Motor neuron (in vitro differentiated cells): ENCODE measurements at regions not wholly inside any gene's neighbourhood (a gene's known extent, or its start where the extent isn't known, plus 50 kb on each side); places are given as distances from the start of the nearest gene placed in this dataset.

Experiments used
- ATAC-seq, 8 experiments: fragments of 200-7000 bp; cut with Tn5 transposase; replicated peaks in 6 of 8; 2 replicates each; pipeline ENCODE4 v1.8.0; 2021; ENCODE audit warnings: mild to moderate bottlenecking in 8 of 8, moderate library complexity in 8 of 8
- H3K27ac ChIP-seq, 2 donors: fragments of 250-450 bp; sonication (Bioruptor Pico); 2 replicates each; pipeline ENCODE4 v1.9.0; 2021; ENCODE audit warnings: antibody characterized with exemption in 2 of 2, mild to moderate bottlenecking in 2 of 2, moderate library complexity in 1 of 2
- H3K4me1 ChIP-seq, 2 donors: fragments of 250-450 bp; sonication (Bioruptor Pico); replicated peaks in 1 of 2; 2 replicates each; pipeline ENCODE4 v1.6.1; 2021; ENCODE audit warnings: antibody characterized with exemption in 2 of 2, mild to moderate bottlenecking in 2 of 2, moderate library complexity in 1 of 2
- H3K4me3 ChIP-seq, 5 donors: fragments of 250-450 bp; sonication (Bioruptor Pico); 2 replicates each; pipeline ENCODE4 v1.9.0; 2021; ENCODE audit warnings: antibody characterized with exemption in 5 of 5, mild to moderate bottlenecking in 5 of 5, moderate library complexity in 4 of 5
- WGBS, 10 experiments: fragments of 450-650 bp; shearing (Covaris generic); methylation state at CpG; one replicate each; pipeline ENCODE4 v1.0.0; 2022; 5-methylcytosine and 5-hydroxymethylcytosine counted together
- in situ Hi-C, 9 experiments: fragments of 400-800 bp; cut with MboI; loops; one replicate each; pipeline ENCODE4 v1.15.0; 2021; ENCODE audit warnings: low sequenced_read_pairs in 9 of 9, low pct_unique_long_range_greater_than_20kb in 2 of 9; ENCODE audit not compliant: unreplicated experiment in 9 of 9

- 0 to 100% (median 63%) methylated on average over 1 to 2 of the region's 2 CpGs; no CpG with 5 or more reads in 2 of the 10 experiments for WGBS, 10 experiments
- no peak overlapping the region for H3K4me3 ChIP-seq
- in situ Hi-C loops, result no loop called here
- no peaks in the 10 kb centered on the region for H3K4me1 ChIP-seq
- no peak overlapping the region for H3K27ac ChIP-seq
- ATAC-seq, result no peak
Observed at GRCh38 chr2:19846567-19846966, 55.2 kb downstream of the TTC32 start.

DNA sequence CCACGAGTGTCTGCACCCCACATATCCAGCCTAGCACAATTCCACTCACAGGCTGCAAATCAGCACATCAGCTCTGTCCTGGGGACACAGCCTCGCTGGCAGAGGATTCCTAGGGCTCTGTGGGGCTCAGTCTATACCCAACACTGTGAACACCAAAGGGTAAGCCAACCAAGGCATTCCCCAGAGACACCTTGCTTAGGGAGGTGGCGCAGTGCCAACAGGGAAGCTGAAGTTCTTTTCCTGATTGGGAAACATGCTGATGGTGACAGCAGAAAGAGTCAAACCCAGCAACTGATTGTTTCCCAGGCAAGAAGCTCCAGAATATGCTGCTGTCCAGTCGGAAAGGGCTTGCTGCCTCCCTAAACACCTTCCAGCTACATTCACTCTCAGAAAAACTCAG, 55.8 kb downstream of the TTC32 start:
- Histone ChIP-seq H3K4me3 (no peak overlapping the region), H3K27ac (no peak overlapping the region), H3K4me1 (no peaks in the 10 kb centered on the region)
- no peak for ATAC-seq
- in situ Hi-C loops, result no loop called here
- 0 to 100% (median 66%) methylated on average over 1 to 3 of the region's 4 CpGs; no CpG with 5 or more reads in 4 of the 10 experiments for WGBS, 10 experiments

DNA sequence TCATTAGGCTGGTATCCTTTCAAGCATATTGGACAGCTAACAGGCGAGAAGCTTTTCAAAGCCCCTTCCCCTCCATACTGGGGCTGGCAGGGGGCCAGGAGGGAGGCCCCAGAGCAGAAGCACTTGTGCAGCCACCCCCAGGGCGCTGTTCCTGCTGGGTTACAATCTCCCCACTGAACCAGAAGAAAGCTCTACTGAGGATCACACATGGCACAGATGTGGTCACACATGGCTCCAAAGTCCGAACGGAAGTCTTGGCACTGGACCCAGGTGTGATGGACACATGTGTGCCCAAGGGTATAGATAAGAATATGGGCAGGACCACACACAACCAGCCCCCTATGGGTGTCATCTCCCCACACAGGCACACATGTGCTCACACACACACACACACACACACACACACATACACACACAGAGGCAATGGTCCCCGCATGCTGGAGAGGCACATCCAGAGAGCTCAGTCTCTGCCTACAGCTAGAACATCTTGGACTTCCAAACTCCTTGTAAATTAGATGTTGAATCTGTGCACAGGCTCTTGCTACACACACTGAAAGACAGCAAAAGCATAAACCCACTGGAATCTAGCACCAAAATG, 56.4 kb downstream of the TTC32 start:
- WGBS, 10 experiments, result 0 to 100% (median 60%) methylated on average over 1 to 3 of the region's 5 CpGs; no CpG with 5 or more reads in 4 of the 10 experiments
- H3K27ac ChIP-seq, result no peak overlapping the region
- ATAC-seq, result no peak
- in situ Hi-C loops, result no loop called here
- H3K4me3 ChIP-seq, result no peak overlapping the region
- H3K4me1 ChIP-seq, result no peaks in the 10 kb centered on the region

DNA sequence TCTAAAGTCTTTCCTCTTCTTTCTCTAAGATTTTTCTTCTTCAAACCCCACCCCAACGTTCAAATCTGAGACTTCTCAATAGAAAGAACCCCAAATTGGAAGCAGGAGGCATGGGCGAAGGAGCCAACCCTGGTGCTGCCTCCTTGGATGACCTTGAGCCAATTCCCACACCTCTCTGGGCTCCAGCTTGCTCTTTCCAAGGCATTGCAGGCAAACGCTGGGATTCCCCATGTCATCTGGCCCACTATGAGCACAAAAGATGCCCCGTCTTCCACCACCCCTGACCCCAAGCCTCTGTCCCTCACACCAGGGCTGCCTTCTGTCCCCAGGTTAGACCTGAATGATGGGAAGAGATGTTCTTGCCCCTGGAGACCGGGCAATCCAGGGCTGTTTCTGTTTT, 57.0 kb downstream of the TTC32 start:
- WGBS, 10 experiments, result 0 to 83% (median 43%) methylated on average over 1 to 5 of the region's 5 CpGs; no CpG with 5 or more reads in 3 of the 10 experiments
- Histone ChIP-seq H3K4me1 (no peaks in the 10 kb centered on the region), H3K4me3 (no peak overlapping the region), H3K27ac (no peak overlapping the region)
- ATAC-seq, result no peak
- in situ Hi-C loops, result no loop called here

- H3K4me3 ChIP-seq, result no peak overlapping the region
- ATAC-seq, result no peak
- WGBS, 10 experiments, result 80 to 100% (median 88%) methylated on average over 1 to 2 of the region's 2 CpGs; no CpG with 5 or more reads in 4 of the 10 experiments
- no peak overlapping the region for H3K27ac ChIP-seq
- in situ Hi-C loops, result no loop called here
- no peaks in the 10 kb centered on the region for H3K4me1 ChIP-seq
Observed at GRCh38 chr2:19843992-19844515, 57.7 kb downstream of the TTC32 start.

DNA sequence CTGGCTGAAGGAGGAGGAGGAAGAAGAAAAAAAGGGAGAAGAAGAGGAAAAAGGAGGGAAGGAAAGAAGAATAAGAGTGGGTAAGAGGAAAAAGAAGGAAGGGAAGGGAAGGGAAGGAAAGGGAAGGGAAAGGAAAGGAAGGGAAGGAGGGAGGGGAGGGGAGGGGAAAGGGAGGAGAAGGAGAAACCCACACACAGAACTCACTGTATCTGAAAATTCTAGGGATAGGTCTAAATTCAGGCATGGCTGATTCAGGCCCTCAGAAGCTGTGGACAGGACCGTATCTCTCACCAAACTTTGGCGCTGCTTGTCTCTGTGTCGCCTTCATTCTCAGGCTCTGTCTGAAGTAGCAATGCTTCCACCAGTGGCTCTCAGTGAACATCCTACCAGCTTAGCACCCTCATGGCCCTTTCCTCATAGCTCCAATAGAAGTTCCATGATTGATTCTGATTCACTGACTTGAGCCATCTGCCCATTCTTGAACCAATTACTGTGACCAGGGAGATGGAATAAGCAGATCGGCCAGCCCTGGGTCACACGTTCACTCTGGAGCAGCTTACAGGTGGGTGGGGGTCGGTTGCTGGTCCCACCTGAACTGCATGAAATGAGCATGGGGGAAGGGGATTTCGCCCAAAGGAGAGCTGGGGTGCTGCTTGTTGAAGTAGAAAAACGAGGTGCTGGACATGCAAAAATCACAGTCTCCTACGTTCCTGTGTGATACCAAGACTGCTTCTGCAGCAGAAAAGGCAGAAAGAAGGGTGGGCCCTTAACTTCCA, 59.7 kb downstream of the TTC32 start:
- in situ Hi-C loops, result no loop called here
- no peak overlapping the region for H3K27ac ChIP-seq
- no peaks in the 10 kb centered on the region for H3K4me1 ChIP-seq
- WGBS, 10 experiments, result 20 to 100% (median 73%) methylated on average over 2 to 7 of the region's 9 CpGs; no CpG with 5 or more reads in 2 of the 10 experiments
- H3K4me3 ChIP-seq, result no peak overlapping the region
- ATAC-seq, result no peak

DNA sequence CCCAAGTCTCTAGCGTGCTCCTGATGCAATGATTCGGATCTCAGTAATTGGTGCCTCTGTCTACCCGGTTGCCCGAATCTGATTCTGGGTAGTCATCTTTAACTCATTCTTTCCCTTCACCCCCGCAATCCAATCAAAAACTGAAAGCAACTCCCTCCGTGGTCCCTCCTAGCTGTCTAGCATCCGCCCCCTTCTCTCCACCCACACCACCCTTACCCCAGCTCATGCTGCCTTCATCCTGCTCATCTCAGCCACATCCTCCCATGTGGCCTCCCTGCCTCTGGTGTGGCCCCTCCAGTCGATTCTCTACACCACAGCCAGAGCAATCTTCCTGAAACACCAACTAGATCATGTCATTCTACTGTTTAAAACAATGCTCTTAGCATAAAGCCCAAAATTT, 62.3 kb downstream of the TTC32 start:
- in situ Hi-C loops, result no loop called here
- H3K4me1 ChIP-seq, result no peaks in the 10 kb centered on the region
- ATAC-seq, result no peak
- WGBS, 10 experiments, result 57 to 80% (median 67%) methylated on average over 2 to 8 of the region's 8 CpGs; no CpG with 5 or more reads in 3 of the 10 experiments
- no peak overlapping the region for H3K4me3 ChIP-seq
- H3K27ac ChIP-seq, result no peak overlapping the region

DNA sequence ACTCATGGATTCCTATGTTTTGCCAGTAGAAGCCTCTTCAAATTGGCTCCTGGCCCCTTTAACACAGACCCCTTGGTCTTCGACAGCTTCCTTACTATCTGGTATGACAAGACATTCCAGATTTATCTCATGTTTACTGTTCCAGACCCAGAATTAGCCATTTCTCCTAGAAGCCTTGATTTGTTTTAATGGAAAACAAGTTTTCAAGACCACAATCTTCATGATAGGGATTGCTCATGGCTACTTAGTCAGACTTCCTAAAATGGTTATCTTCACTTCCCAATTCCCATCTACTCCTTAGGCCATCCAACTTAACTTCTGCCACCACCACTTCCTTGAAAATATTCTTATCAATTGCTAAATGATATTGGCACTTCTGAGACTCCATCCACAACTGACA, 63.2 kb downstream of the TTC32 start:
- 0 to 87% (median 67%) methylated on average over 1 of the region's 1 CpG; no CpG with 5 or more reads in 1 of the 10 experiments for WGBS, 10 experiments

DNA sequence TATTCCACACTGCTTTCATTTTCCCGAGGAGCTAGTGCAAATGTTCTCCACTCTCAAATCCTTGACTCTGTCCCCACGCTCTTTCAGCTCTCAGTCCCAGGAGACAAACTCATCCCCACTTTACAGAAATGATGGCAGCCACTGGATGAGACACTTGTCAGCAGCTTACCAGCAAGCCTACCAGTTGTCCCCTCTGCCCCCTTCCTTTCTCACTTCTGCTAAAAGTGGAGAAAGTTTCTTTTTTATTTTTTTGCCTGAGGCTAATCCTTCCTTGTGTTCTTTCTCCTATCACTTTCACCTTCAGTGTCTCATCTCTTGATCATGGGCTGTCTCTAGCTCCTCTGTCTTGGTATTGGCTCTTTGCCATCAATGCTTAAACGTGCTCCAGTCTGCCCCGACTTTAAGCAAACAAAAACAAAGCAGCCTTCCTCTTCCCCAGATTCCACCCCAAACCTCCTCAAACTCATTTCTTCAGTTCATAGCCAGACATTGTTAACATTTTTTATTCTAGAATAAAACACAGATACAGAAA, 64.5 kb downstream of the TTC32 start:
- Histone ChIP-seq H3K4me1 (no peaks in the 10 kb centered on the region), H3K27ac (no peak overlapping the region), H3K4me3 (no peak overlapping the region)
- 23 to 66% (median 52%) methylated on average over 2 to 4 of the region's 4 CpGs; no CpG with 5 or more reads in 2 of the 10 experiments for WGBS, 10 experiments
- no peak for ATAC-seq
- in situ Hi-C loops, result no loop called here

More for the DNA sequence above, 63.2 kb downstream of the TTC32 start:
- in situ Hi-C loops, result no loop called here
- ATAC-seq, result no peak
- Histone ChIP-seq H3K4me1 (no peaks in the 10 kb centered on the region), H3K27ac (no peak overlapping the region), H3K4me3 (no peak overlapping the region)

- no peaks in the 10 kb centered on the region for H3K4me1 ChIP-seq
- H3K27ac ChIP-seq, result no peak overlapping the region
- WGBS, 10 experiments, result 22 to 87% (median 60%) methylated on average over 1 to 6 of the region's 6 CpGs; no CpG with 5 or more reads in 2 of the 10 experiments
- no peak for ATAC-seq
- H3K4me3 ChIP-seq, result no peak overlapping the region
- in situ Hi-C loops, result no loop called here
Observed at GRCh38 chr2:19835781-19836281, 66.0 kb downstream of the TTC32 start.

DNA sequence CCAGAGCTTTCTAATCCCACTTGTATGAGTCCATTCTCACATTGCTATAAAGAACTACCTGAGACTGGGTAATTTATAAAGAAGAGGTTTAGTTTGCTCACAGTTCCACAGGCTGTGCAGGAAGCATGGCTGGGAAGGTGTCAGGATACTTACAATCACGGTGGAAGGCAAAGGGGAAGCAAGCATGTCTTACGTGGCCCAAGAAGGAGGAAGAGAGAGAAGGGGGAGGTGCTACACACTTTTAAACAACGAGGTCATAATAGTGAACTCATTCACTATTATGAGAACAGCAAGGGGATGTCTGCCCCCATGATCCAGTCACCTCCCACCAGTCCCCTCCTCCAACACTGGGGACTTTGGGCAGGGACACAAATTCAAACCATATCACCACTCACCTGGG, 67.8 kb downstream of the TTC32 start:
- no peak for ATAC-seq
- 29 to 100% (median 60%) methylated on average over 1 to 2 of the region's 3 CpGs; no CpG with 5 or more reads in 2 of the 10 experiments for WGBS, 10 experiments

GRCh38 chr2:19829672-19830071, 72.1 kb downstream of the TTC32 start:
- Histone ChIP-seq H3K4me1 (no peaks in the 10 kb centered on the region), H3K27ac (no peak overlapping the region), H3K4me3 (no peak overlapping the region)
- in situ Hi-C loops, result no loop called here
- no peak for ATAC-seq

More for the DNA sequence above, 67.8 kb downstream of the TTC32 start:
- Histone ChIP-seq H3K4me1 (no peaks in the 10 kb centered on the region), H3K4me3 (no peak overlapping the region), H3K27ac (no peak overlapping the region)
- in situ Hi-C loops, result no loop called here

DNA sequence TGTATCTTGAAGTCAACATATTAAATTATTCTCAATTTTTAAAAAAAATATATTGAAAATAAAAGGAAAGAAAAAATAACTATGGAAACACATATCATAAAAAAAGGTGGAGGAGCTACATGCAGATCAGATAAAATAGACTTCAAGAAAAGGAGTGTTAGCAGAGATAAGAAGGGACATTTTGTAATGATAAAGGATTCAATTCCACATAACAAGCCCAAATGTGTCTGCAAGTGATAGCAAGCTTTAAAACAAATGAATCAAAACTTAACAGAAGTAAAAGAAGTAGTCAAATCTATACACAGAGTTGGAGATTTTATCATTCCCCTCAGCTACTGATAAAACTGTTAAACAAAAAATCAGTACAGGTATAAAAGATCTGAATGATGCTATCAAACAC, 74.9 kb downstream of the TTC32 start:
- in situ Hi-C loops, result no loop called here
- ATAC-seq, result no peak

More for the DNA sequence above, 74.9 kb downstream of the TTC32 start:
- Histone ChIP-seq H3K4me3 (no peak overlapping the region), H3K27ac (no peak overlapping the region), H3K4me1 (no peaks in the 10 kb centered on the region)
